Uterus (tissue), 2 donors: ENCODE measurements at regions not wholly inside any gene's neighbourhood (a gene's known extent, or its start where the extent isn't known, plus 50 kb on each side); places are given as distances from the start of the nearest gene placed in this dataset.

ENCODE experiments used
- CTCF ChIP-seq, 4 experiments: fragments of 200-600 bp in 2 of 4; fragments of 450-650 bp in 2 of 4; sonication (generic) in 2 of 4; IDR thresholded peaks; one replicate each; pipeline ENCODE4 v1.5.1; 2016 to 2019; ENCODE audit warnings: antibody characterized with exemption in 4 of 4, mild to moderate bottlenecking in 2 of 4, moderate library complexity in 1 of 4
- POLR2A ChIP-seq, 2 donors: fragments of 450-650 bp; IDR thresholded peaks; one replicate each; pipeline ENCODE4 v1.6.1; 2016; ENCODE audit warnings: antibody characterized with exemption in 2 of 2, mild to moderate bottlenecking in 1 of 2, moderate library complexity in 1 of 2

GRCh38 chr18:46260016-46260878, 156.1 kb downstream of the HAUS1 start:
- TF ChIP-seq CTCF (IDR thresholded peaks at IDR 0.05) (no peak), POLR2A (IDR thresholded peaks at IDR 0.05) (no peak)
